Activated CD4-positive, alpha-beta memory T cell treated with anti-CD3 and anti-CD28 coated beads for 36 hours (primary cell): ENCODE measurements at regions not wholly inside any gene's neighbourhood (a gene's known extent, or its start where the extent isn't known, plus 50 kb on each side); places are given as distances from the start of the nearest gene placed in this dataset.
A peak's percentile ranks its signal among the peaks of the same experiment; 100 is the strongest.

ENCODE experiments used
- CTCF ChIA-PET: fragments of 350-600 bp; sonication (Branson Sonifier 250); formaldehyde crosslinking; loops from one replicate; lab custom pipeline; 2021; ENCODE audit warnings: antibody characterized with exemption, inconsistent platforms; lab: Charles Lee
- POLR2A ChIA-PET: fragments of 350-600 bp; sonication (Branson Sonifier 250); formaldehyde crosslinking; loops from one replicate; lab custom pipeline; 2021; ENCODE audit warnings: antibody characterized with exemption; lab: Charles Lee
- DNase-seq: peaks from one replicate; pipeline ENCODE4 v3.0.0-alpha.2; 2020
- H3K27ac Mint-ChIP-seq: one replicate; pipeline ENCODE4 v1.8.0; 2021; ENCODE audit warnings: mixed read lengths
- H3K27me3 Mint-ChIP-seq: one replicate; pipeline ENCODE4 v1.8.0; 2021; ENCODE audit warnings: mixed read lengths
- H3K36me3 Mint-ChIP-seq: one replicate; pipeline ENCODE4 v1.8.0; 2021; ENCODE audit warnings: mixed read lengths
- H3K4me1 Mint-ChIP-seq: one replicate; pipeline ENCODE4 v1.8.0; 2021; ENCODE audit warnings: low read depth, mixed read lengths
- H3K4me3 Mint-ChIP-seq: one replicate; pipeline ENCODE4 v1.8.0; 2021; ENCODE audit warnings: mild to moderate bottlenecking, mixed read lengths
- H3K9me3 Mint-ChIP-seq: one replicate; pipeline ENCODE4 v1.8.0; 2021; ENCODE audit warnings: mixed read lengths
- intact Hi-C: fragments of 100-400 bp; cut with micrococcal nuclease; formaldehyde crosslinking; loops from one replicate; pipeline ENCODE4 v1.15.1; 2023

GRCh38 chr5:175765858-175766257 is 105.5 kb upstream of the CPLX2 start:
- ChIA-PET POLR2A (no interaction called here), CTCF (no interaction called here)
- H3K27ac Mint-ChIP-seq, result no peak overlapping the region

DNA sequence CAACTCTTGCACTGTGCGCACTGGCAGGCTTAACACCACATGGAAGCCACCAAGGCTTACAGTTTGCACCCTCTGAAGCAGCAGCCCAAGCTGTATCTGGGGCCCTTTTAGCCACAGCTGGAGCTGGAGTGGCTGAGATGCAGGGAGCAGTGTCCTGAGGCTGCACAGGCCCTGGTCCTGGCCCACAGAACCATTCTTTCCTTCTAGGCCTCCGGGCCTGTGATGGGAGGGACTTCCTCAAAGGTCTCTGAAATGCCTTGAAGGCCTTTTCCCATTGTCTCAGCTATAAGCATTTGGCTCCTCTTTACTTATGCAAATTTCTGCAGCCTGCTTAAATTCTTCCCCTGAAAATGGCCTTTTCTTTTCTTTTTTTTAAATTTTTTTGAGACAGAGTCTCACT is 104.4 kb upstream of the CPLX2 start:
- POLR2A ChIA-PET, result no interaction called here
- Mint-ChIP-seq H3K27me3 (peaks cover 14% of the 10 kb centered on the region), H3K36me3 (peaks cover 1% of the 10 kb centered on the region), H3K4me3 (no peak overlapping the region), H3K9me3 (peaks cover 19% of the 10 kb centered on the region), H3K27ac (no peak overlapping the region), H3K4me1 (peaks cover 8% of the 10 kb centered on the region)
- intact Hi-C loops, result no loop called here
- CTCF ChIA-PET, result no interaction called here
- no peak for DNase-seq

More at GRCh38 chr5:175765858-175766257, 105.5 kb upstream of the CPLX2 start:
- DNase-seq, result peak; percentile 29
- Mint-ChIP-seq H3K4me1 (peaks cover 8% of the 10 kb centered on the region), H3K36me3 (peaks cover 1% of the 10 kb centered on the region), H3K9me3 (peaks cover 21% of the 10 kb centered on the region), H3K27me3 (peaks cover 7% of the 10 kb centered on the region), H3K4me3 (no peak overlapping the region)
- intact Hi-C loops, result no loop called here

DNA sequence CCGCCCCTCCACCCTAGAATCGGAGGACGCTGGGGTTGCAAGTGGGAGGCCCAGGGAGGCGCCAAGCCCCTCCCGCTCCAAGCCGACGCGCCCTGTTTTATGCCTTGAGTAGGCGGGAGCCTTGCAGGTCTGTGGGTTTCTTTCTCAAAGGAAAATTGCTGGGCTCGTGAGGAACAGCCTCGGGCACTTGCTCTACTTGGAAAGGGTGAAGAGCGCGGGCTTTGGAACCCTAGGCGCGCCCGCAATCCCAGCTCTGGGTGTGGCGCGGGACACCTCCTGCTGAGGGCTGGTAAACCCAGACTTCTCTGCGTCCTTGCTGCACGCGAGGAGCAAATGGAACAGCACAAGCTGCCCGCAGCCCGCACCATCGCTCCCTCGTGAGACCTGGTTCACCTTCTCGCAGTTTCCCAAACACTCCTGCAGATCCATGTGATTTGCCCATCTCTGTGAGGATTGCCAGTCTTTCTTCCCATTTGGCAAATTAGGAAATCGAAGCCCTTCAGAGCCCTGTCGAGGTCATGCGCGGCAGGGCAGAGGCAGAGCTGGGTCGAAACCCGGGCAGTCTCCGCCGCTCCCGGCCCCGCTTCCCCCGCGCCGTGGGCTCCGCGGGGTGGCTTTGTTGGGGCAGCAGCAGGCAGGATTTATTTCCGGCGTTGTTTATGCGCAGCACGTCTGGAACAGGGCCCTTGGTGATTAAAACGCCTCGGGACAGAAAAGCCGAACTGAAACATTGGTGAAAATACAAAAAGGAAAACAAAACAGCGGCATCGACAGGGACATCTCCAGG is 98.4 kb upstream of the CPLX2 start:
- H3K36me3 Mint-ChIP-seq, result no peaks in the 10 kb centered on the region
- H3K27me3 Mint-ChIP-seq, result peaks cover 33% of the 10 kb centered on the region
- H3K9me3 Mint-ChIP-seq, result peaks cover 4% of the 10 kb centered on the region
- H3K4me3 Mint-ChIP-seq, result no peak overlapping the region
- CTCF ChIA-PET, result interaction anchor here (0.9 kb wide), 1 partner anchor 43 kb away, joined by 3 read pairs; no protein-coding TSS in a partner anchor
- DNase-seq, result no peak
- no peak overlapping the region for H3K27ac Mint-ChIP-seq
- intact Hi-C loops, result no loop called here
- no peaks in the 10 kb centered on the region for H3K4me1 Mint-ChIP-seq
- POLR2A ChIA-PET, result no interaction called here

DNA sequence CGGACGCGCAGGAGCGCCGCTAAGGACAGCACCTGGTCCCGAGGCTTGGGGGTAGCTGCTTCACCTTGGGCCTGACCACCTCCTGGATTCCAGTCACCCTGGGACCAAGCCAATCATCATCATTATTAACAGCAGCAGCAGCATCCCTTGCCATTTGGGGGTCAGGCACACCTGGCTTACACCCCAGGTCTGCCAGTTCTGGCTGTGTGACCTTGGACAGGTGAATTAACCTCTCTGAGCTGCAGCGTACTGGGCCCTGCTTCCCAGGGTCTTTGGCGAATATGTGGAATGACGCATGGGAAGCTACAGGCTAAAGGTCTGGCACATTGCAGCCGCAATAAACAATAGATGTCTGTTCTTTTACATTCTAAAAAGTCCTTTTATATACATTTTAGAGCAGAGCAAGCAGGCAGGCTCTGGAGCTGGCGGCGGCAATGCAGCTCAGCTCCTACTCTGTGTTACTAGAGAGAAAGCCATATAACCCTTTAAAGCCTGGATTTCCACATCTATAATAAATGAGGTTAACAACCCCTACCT is 97.8 kb upstream of the CPLX2 start:
- Mint-ChIP-seq H3K9me3 (no peaks in the 10 kb centered on the region), H3K4me3 (no peak overlapping the region), H3K36me3 (no peaks in the 10 kb centered on the region), H3K27me3 (peaks cover 32% of the 10 kb centered on the region), H3K4me1 (no peaks in the 10 kb centered on the region), H3K27ac (no peak overlapping the region)
- DNase-seq, result no peak
- CTCF ChIA-PET, result interaction anchor here (0.9 kb wide), 1 partner anchor 44 kb away, joined by 3 read pairs; no protein-coding TSS in a partner anchor
- intact Hi-C loops, result no loop called here
- POLR2A ChIA-PET, result no interaction called here

GRCh38 chr5:175775416-175775815 is 96.0 kb upstream of the CPLX2 start:
- Mint-ChIP-seq H3K27me3 (peaks cover 32% of the 10 kb centered on the region), H3K4me1 (no peaks in the 10 kb centered on the region), H3K9me3 (no peaks in the 10 kb centered on the region), H3K27ac (no peak overlapping the region), H3K4me3 (no peak overlapping the region), H3K36me3 (no peaks in the 10 kb centered on the region)
- intact Hi-C loops, result no loop called here
- DNase-seq, result no peak
- ChIA-PET CTCF (no interaction called here), POLR2A (no interaction called here)

DNA sequence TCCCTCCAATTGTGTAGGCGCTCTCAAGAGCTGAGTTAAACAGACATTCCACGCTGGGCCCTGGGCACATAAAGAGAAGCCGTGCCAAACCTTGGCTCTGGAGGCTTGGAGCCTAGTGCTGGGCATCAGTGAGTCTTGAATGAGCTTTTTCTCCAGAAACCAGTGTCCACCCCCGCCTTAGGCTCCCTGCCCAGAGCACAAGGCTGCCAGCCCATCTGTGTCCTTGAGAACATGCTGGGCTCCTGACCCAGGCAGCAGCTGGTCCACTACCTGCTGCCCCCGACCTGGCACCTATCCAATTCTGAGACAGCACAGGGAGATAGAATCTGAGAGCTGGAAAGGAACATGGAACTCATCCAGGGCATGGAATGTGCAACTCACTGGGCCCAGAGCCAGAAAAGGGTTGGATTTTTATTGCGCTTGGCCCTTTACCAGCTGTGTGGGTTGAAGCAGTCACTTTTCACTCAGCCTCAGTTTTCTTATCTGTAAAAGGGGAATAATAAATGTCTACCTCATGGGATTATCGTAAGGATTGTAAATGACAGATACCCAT is 92.4 kb upstream of the CPLX2 start:
- H3K4me3 Mint-ChIP-seq, result no peak overlapping the region
- H3K27ac Mint-ChIP-seq, result no peak overlapping the region
- H3K9me3 Mint-ChIP-seq, result no peaks in the 10 kb centered on the region
- H3K36me3 Mint-ChIP-seq, result no peaks in the 10 kb centered on the region
- H3K27me3 Mint-ChIP-seq, result peaks cover 21% of the 10 kb centered on the region
- ChIA-PET CTCF (no interaction called here), POLR2A (no interaction called here)
- intact Hi-C loops, result no loop called here
- DNase-seq, result no peak
- H3K4me1 Mint-ChIP-seq, result no peaks in the 10 kb centered on the region

DNA sequence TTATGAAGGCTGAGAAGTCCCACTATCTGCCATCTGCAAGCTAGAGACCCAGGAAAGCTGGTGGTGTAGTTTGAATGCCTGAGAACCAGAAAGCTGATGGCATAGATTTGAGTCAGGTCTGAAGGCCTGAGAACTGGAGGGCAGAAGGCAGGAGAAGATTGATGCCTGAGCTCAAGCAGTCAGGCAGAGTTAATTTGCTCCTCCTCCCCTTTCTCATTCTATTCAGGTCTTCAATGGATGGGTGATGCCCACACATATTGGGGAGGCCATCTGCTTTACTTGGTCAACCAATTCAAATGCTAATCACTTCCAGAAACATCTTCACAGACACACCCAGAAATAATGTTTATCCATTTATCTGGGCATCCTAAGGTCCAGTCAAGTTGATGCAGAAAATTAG is 87.6 kb upstream of the CPLX2 start:
- H3K27ac Mint-ChIP-seq, result no peak overlapping the region
- ChIA-PET CTCF (no interaction called here), POLR2A (no interaction called here)
- intact Hi-C loops, result no loop called here
- DNase-seq, result no peak
- H3K27me3 Mint-ChIP-seq, result peaks cover 32% of the 10 kb centered on the region
- H3K9me3 Mint-ChIP-seq, result no peaks in the 10 kb centered on the region
- no peak overlapping the region for H3K4me3 Mint-ChIP-seq
- no peaks in the 10 kb centered on the region for H3K36me3 Mint-ChIP-seq
- H3K4me1 Mint-ChIP-seq, result no peaks in the 10 kb centered on the region

DNA sequence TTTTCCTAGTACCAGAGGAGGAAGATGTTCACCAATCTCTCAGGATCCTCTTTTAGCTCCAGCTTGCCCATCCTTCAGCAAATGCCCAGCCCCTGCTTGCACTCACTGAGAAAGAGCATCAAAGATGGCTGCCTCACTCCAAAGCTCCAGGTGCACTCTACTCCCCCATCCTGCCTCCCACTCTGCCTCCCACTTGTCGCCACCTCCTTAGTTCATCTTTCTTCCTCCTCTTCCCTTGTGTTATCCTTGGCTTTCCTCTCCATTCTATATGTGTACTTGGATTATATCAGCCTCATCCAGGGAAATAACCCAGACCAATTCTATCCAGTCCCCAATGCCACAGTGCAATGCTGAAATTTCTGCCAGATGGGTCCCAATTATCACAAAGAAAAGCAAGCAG is 87.1 kb upstream of the CPLX2 start:
- Mint-ChIP-seq H3K27ac (no peak overlapping the region), H3K27me3 (peaks cover 32% of the 10 kb centered on the region), H3K36me3 (no peaks in the 10 kb centered on the region), H3K4me1 (no peaks in the 10 kb centered on the region), H3K4me3 (no peak overlapping the region), H3K9me3 (no peaks in the 10 kb centered on the region)
- no peak for DNase-seq
- ChIA-PET CTCF (no interaction called here), POLR2A (no interaction called here)
- intact Hi-C loops, result no loop called here

- Mint-ChIP-seq H3K27me3 (peaks cover 37% of the 10 kb centered on the region), H3K27ac (no peak overlapping the region), H3K4me1 (no peaks in the 10 kb centered on the region), H3K4me3 (no peak overlapping the region), H3K36me3 (no peaks in the 10 kb centered on the region), H3K9me3 (no peaks in the 10 kb centered on the region)
- DNase-seq, result no peak
- intact Hi-C loops, result no loop called here
- CTCF ChIA-PET, result no interaction called here
- POLR2A ChIA-PET, result no interaction called here
Observed at GRCh38 chr5:175785681-175786080, 85.7 kb upstream of the CPLX2 start.

GRCh38 chr5:175788155-175788787 is 83.1 kb upstream of the CPLX2 start:
- CTCF ChIA-PET, result no interaction called here
- no peak for DNase-seq
- POLR2A ChIA-PET, result no interaction called here
- Mint-ChIP-seq H3K4me3 (no peak overlapping the region), H3K27me3 (peaks cover 42% of the 10 kb centered on the region), H3K27ac (no peak overlapping the region), H3K9me3 (no peaks in the 10 kb centered on the region), H3K36me3 (peaks cover 2% of the 10 kb centered on the region), H3K4me1 (no peaks in the 10 kb centered on the region)
- intact Hi-C loops, result no loop called here

DNA sequence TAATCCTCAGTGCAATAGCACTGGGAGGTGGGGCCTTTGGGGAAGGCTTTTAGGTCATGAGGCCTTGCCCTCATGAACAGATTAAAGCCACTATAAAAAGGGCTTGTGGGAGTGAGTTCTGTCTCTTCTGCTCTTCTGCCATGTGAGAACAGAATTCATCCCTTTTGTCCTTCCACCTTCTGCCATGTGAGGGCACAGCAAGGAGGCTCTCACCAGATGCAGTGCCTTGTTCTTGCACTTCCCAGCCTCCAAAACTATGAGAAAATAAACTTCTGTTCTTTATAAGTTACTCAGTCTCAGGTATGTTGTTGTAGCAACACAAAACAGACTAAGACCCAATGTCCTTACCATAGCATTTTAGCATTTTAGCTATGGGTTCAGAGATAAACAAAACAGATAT is 81.7 kb upstream of the CPLX2 start:
- H3K4me3 Mint-ChIP-seq, result no peak overlapping the region
- DNase-seq, result no peak
- peaks cover 48% of the 10 kb centered on the region for H3K27me3 Mint-ChIP-seq
- intact Hi-C loops, result no loop called here
- no peaks in the 10 kb centered on the region for H3K4me1 Mint-ChIP-seq
- ChIA-PET POLR2A (no interaction called here), CTCF (interaction anchor here (0.6 to 1.2 kb wide), 2 partner anchors 36 to 256 kb away, joined by 3 read pairs; no protein-coding TSS in a partner anchor)
- no peak overlapping the region for H3K27ac Mint-ChIP-seq
- peaks cover 2% of the 10 kb centered on the region for H3K36me3 Mint-ChIP-seq
- H3K9me3 Mint-ChIP-seq, result no peaks in the 10 kb centered on the region

DNA sequence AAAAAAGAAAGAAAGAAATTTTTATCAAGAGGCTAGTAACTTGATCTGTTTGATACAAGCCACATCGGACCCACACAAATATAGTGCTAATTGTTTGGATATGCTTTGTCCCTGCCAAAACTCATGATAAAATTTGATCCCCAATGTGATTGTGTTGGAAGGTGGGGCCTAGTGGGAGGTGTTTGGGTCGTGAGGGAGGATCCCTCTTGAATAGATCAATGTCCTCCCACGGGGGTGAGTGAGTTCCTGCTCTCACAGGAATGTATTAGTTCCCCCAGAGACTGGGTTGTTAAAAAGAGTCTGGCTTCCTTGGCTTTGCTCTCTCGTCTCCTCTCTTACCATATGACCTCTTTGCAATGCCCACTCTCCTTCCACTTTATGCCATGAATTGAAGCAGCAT is 80.6 kb upstream of the CPLX2 start:
- Mint-ChIP-seq H3K9me3 (no peaks in the 10 kb centered on the region), H3K4me1 (peaks cover 1% of the 10 kb centered on the region), H3K27me3 (peaks cover 51% of the 10 kb centered on the region), H3K4me3 (no peak overlapping the region), H3K36me3 (peaks cover 2% of the 10 kb centered on the region), H3K27ac (no peak overlapping the region)
- CTCF ChIA-PET, result no interaction called here
- intact Hi-C loops, result no loop called here
- POLR2A ChIA-PET, result no interaction called here
- no peak for DNase-seq
